ENCODE measurements at regions not wholly inside any gene's neighbourhood (a gene's known extent, or its start where the extent isn't known, plus 50 kb on each side); places are given as distances from the start of the nearest gene placed in this dataset.

DNA sequence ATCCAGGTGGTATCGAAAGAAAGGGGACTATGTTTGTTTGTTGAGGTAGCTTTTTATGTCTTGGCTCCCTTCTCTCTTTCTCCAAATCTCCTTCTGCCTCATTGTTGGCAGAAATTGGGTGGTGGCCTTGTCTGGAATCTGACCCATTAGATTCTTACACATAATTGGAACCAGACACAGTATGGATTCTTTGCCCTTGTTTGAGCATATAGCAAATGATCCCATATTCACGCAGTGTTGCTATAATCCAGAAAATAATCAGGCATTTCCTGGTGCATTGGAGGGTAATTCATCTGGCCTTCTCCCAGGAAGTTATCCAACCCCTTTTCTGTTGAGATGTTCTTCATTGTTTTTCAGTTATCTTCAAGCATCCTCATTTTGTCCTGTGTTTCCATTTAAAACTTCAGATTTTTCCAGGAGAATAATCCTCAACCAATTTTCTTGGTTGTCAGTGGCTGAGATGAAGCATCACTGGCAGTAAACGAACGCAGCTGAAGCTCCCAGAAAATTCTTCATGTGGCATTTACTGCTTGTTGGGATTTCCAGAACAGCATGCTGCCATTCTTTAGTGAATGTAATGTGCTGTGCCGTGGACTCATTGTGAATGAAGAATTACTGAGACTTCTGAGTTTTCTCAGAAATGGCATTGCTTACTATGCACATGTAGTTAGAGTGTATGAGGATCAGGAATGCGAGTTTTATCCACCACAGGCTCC lies 70.5 kb upstream of the NTRK2 start:
- Histone ChIP-seq H3K27me3 (ENCODE audit: control insufficient read depth, insufficient read depth, low read length) (no peaks in the 10 kb centered on the region), H3K36me3 (ENCODE audit: control insufficient read depth, insufficient read depth, low read length) (no peaks in the 10 kb centered on the region), H3K4me3 (ENCODE audit: low read depth, low read length) (no peak overlapping the region)
- no peak for DNase-seq (ENCODE audit: low read depth)
- TF ChIP-seq, protein P1, sequence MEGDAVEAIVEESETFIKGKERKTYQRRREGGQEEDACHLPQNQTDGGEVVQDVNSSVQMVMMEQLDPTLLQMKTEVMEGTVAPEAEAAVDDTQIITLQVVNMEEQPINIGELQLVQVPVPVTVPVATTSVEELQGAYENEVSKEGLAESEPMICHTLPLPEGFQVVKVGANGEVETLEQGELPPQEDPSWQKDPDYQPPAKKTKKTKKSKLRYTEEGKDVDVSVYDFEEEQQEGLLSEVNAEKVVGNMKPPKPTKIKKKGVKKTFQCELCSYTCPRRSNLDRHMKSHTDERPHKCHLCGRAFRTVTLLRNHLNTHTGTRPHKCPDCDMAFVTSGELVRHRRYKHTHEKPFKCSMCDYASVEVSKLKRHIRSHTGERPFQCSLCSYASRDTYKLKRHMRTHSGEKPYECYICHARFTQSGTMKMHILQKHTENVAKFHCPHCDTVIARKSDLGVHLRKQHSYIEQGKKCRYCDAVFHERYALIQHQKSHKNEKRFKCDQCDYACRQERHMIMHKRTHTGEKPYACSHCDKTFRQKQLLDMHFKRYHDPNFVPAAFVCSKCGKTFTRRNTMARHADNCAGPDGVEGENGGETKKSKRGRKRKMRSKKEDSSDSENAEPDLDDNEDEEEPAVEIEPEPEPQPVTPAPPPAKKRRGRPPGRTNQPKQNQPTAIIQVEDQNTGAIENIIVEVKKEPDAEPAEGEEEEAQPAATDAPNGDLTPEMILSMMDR (IDR thresholded peaks at IDR 0.05; ENCODE audit: insufficient read depth, low read length, poor library complexity, severe bottlenecking): no peak

DNA sequence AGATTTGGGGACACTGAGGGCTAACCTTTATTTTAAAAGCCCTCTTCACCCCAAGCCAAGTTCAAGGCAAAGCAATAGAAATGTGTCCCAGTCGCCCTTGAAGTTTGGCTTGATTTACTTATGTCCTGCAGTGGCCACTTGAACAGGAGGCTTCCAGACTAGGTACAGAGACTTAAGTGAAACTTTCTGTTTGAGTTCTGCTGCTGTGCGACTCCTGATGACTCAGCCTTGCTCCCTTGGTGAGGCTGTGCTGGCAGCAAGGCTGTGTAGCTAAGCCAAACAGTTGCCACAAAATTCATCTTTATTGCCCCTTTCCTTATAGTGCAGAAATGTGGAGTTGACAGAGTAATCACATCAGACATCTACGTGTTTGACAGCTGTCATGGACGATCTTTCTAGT lies 68.8 kb upstream of the NTRK2 start:
- TF ChIP-seq, protein P1 (IDR thresholded peaks at IDR 0.05; ENCODE audit: insufficient read depth, low read length, poor library complexity, severe bottlenecking): no peak
- DNase-seq (ENCODE audit: low read depth): no peak

DNA sequence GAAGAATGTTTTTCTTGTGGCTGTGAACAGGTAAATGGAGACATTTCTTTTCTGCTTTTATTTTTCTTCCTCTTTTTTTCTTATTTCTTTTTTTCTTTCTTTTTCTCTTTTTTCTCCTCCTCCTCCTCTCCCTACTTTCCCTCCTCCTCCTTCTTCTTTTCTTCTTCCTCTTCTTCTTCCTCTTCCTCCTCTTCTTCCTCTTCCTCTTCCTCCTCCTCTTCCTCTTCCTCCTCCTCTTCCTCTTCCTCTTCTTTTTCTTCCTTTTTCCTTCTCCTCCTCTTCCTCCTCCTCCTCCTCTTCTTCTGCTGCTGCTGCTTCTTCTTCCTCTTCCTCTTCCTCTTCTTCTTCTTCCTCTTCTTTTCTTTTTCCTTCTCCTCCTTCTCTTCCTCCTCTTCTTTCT lies 65.3 kb upstream of the NTRK2 start:
- Histone ChIP-seq H3K27me3 (ENCODE audit: control insufficient read depth, insufficient read depth, low read length) (no peaks in the 10 kb centered on the region), H3K36me3 (ENCODE audit: control insufficient read depth, insufficient read depth, low read length) (no peaks in the 10 kb centered on the region), H3K4me3 (ENCODE audit: low read depth, low read length) (no peak overlapping the region)
- no peak for DNase-seq (ENCODE audit: low read depth)
- TF ChIP-seq, protein P1 (IDR thresholded peaks at IDR 0.05; ENCODE audit: insufficient read depth, low read length, poor library complexity, severe bottlenecking): no peak

More for the DNA sequence above, 68.8 kb upstream of the NTRK2 start:
- no peaks in the 10 kb centered on the region for H3K27me3 ChIP-seq (ENCODE audit: control insufficient read depth, insufficient read depth, low read length)
- no peaks in the 10 kb centered on the region for H3K36me3 ChIP-seq (ENCODE audit: control insufficient read depth, insufficient read depth, low read length)
- no peak overlapping the region for H3K4me3 ChIP-seq (ENCODE audit: low read depth, low read length)

DNA sequence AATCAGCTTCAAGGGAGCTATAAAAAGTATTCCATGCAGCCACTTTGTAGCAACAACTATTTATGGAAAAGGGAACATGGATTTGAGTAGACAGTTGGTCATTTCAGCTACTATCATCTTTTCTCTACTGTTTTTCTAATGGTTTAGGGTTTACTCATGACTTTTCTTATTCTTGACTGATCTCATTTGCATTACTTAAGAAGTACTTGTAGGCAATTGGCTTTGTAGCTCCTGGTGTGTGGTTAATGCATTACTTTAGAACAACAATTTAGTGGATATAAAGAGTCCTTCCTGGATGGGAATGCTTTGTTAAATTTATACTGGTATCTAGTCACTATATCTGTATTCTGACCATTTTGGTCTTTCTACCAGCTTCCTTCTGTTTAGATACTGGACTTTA lies 59.8 kb upstream of the NTRK2 start:
- H3K4me3 ChIP-seq (ENCODE audit: low read depth, low read length): no peak overlapping the region
- no peaks in the 10 kb centered on the region for H3K27me3 ChIP-seq (ENCODE audit: control insufficient read depth, insufficient read depth, low read length)
- no peaks in the 10 kb centered on the region for H3K36me3 ChIP-seq (ENCODE audit: control insufficient read depth, insufficient read depth, low read length)
- no peak for DNase-seq (ENCODE audit: low read depth)
- TF ChIP-seq, protein P1 (IDR thresholded peaks at IDR 0.05; ENCODE audit: insufficient read depth, low read length, poor library complexity, severe bottlenecking): no peak

DNA sequence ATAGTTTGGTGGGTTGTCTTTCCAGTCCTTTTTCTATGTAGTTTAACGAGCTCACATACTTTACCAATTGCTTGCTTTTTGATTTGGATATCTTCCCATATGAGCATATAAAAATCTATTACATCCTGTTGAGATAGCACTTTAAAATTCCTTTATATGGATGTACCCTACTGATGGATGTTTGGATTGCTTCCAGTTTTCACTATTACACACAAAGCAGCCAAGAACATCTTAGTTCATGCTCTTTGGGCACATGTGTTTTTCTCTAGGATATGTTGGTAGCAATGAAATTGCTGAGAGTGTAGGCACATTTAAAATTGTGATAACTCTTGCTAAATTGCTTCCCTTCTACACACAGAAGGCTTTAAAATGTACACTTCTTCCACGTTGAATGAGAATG lies 56.1 kb upstream of the NTRK2 start:
- no peak overlapping the region for H3K4me3 ChIP-seq (ENCODE audit: low read depth, low read length)
- no peak for DNase-seq (ENCODE audit: low read depth)
- no peaks in the 10 kb centered on the region for H3K36me3 ChIP-seq (ENCODE audit: control insufficient read depth, insufficient read depth, low read length)
- TF ChIP-seq, protein P1 (IDR thresholded peaks at IDR 0.05; ENCODE audit: insufficient read depth, low read length, poor library complexity, severe bottlenecking): no peak
- H3K27me3 ChIP-seq (ENCODE audit: control insufficient read depth, insufficient read depth, low read length): no peaks in the 10 kb centered on the region

DNA sequence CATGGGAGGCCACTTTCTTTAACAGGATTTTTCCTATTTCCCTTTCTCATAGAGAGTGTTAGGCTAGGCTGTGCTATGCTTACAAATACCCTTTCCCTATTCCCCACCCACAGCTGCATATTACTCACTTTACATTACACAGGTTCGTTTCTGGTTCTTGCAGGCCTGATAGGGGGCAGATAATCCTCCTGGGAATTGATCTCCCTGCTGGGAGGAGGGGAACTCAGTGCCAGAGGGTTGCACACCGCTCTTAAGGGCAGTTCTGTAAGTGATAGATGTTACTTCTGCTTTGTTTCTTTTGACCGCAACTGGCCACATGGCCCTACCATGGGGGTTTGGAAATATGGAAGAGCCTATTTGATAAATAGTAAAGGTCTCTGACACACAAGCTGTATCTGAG lies 54.0 kb upstream of the NTRK2 start:
- Histone ChIP-seq H3K4me3 (ENCODE audit: low read depth, low read length) (no peak overlapping the region), H3K27me3 (ENCODE audit: control insufficient read depth, insufficient read depth, low read length) (no peaks in the 10 kb centered on the region), H3K36me3 (ENCODE audit: control insufficient read depth, insufficient read depth, low read length) (no peaks in the 10 kb centered on the region)
- DNase-seq (ENCODE audit: low read depth): no peak
- TF ChIP-seq, protein P1 (IDR thresholded peaks at IDR 0.05; ENCODE audit: insufficient read depth, low read length, poor library complexity, severe bottlenecking): no peak

Measured in kidney epithelial cell (primary cell).